GM12891 (cell line): ENCODE measurements at regions not wholly inside any gene's neighbourhood (a gene's known extent, or its start where the extent isn't known, plus 50 kb on each side); places are given as distances from the start of the nearest gene placed in this dataset.

Experiments
- PAX5 ChIP-seq: IDR thresholded peaks from 2 replicates; pipeline ENCODE4 v1.6.1; 2011; ENCODE audit warnings: low read length, moderate library complexity, mild to moderate bottlenecking; ENCODE audit not compliant: insufficient read depth, severe bottlenecking
- POLR2A ChIP-seq: IDR thresholded peaks from 2 replicates; pipeline ENCODE4 v1.6.1; 2011; ENCODE audit warnings: low read depth, low read length, control low read depth
- POLR2AphosphoS5 ChIP-seq: IDR thresholded peaks from 2 replicates; pipeline ENCODE4 v1.6.1; 2011; ENCODE audit warnings: low read depth, low read length, control low read depth
- POU2F2 ChIP-seq: IDR thresholded peaks from 2 replicates; pipeline ENCODE4 v1.6.1; 2011; ENCODE audit warnings: low read depth, mild to moderate bottlenecking, control low read depth, low read length, moderate library complexity
- SPI1 ChIP-seq: IDR thresholded peaks from 2 replicates; pipeline ENCODE4 v1.6.1; 2011; ENCODE audit warnings: low read depth, low read length, control low read depth
- TAF1 ChIP-seq: IDR thresholded peaks from 2 replicates; pipeline ENCODE4 v1.6.1; 2011; ENCODE audit warnings: low read depth, low read length, control low read depth

- no peak for TF ChIP-seq POLR2A
- no peak for TF ChIP-seq POLR2AphosphoS5
- TF ChIP-seq TAF1, result no peak
- TF ChIP-seq POU2F2, result no peak
- no peak for TF ChIP-seq PAX5
- TF ChIP-seq SPI1, result no peak
These were observed 71.9 kb upstream of the C15orf39 start for GRCh38 chr15:75129788-75130187.
